ENCODE measurements at regions not wholly inside any gene's neighbourhood (a gene's known extent, or its start where the extent isn't known, plus 50 kb on each side); places are given as distances from the start of the nearest gene placed in this dataset.

DNA sequence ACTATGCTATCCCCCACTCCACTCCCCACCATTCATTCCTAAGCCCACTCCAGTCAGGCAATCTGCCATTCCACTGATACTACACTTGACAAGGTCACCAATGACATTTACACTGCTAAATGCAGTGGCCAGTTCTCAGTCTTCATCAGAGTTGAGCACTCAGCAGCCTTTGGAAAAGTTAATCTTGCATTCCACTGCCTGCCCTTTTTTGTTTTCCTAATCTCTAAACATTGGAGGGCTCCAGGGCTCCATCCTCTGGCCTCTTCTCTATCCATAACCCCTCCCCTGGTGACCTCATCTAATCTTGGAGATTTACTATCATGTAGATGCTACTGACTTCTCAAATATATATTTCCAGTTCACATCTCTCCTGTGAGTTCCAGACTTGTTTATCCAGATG lies 70.9 kb upstream of the S1PR1 start:
- no peak for DNase-seq (ENCODE audit: low spot score)
- in situ Hi-C loops (cut with MboI; ENCODE audit: low sequenced_read_pairs, unreplicated experiment), result no loop called here
- TF ChIP-seq, protein P1, sequence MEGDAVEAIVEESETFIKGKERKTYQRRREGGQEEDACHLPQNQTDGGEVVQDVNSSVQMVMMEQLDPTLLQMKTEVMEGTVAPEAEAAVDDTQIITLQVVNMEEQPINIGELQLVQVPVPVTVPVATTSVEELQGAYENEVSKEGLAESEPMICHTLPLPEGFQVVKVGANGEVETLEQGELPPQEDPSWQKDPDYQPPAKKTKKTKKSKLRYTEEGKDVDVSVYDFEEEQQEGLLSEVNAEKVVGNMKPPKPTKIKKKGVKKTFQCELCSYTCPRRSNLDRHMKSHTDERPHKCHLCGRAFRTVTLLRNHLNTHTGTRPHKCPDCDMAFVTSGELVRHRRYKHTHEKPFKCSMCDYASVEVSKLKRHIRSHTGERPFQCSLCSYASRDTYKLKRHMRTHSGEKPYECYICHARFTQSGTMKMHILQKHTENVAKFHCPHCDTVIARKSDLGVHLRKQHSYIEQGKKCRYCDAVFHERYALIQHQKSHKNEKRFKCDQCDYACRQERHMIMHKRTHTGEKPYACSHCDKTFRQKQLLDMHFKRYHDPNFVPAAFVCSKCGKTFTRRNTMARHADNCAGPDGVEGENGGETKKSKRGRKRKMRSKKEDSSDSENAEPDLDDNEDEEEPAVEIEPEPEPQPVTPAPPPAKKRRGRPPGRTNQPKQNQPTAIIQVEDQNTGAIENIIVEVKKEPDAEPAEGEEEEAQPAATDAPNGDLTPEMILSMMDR (IDR thresholded peaks at IDR 0.05; ENCODE audit: borderline replicate concordance, control extremely low read depth, extremely low read depth, insufficient read depth, missing control alignments), result no peak

DNA sequence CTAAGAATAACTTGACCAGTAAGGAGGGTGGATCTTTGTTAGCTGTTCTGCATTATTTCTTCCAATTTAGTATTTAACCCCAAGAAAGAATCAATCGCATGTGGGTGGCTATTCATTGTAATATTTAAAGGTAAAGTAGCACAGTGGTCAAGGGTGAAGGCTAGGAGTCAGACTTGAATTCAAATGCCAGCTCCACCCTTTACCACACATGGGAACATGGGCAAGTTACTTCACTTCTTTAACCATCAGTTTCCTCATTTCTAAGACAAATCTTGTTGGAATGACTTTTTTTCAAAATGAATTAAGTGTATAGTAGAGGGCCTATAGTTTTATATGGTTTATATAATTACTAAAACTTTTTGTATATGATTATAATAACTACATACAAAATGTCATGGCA lies 71.3 kb upstream of the S1PR1 start:
- no peak for DNase-seq (ENCODE audit: low spot score)
- TF ChIP-seq, protein P1 (IDR thresholded peaks at IDR 0.05; ENCODE audit: borderline replicate concordance, control extremely low read depth, extremely low read depth, insufficient read depth, missing control alignments), result no peak
- in situ Hi-C loops (cut with MboI; ENCODE audit: low sequenced_read_pairs, unreplicated experiment), result no loop called here

DNA sequence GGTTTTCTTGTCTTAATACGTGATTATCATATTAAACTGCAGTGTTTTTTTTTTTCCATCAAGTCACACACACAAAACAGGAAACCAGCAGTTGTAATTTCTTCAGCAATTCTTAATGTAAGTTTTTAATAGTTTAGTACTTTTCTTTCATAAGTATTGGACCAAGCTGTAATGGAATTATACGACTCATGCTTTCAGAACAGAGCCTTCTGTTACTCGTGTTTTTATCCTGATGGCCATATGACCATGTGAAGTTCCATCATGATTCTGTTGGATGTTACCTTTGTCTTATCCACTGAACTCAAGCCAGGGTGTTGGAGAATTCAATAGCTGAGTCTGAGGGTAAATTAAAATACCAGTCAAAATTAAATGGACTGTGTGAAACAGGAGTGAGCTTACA lies 72.0 kb upstream of the S1PR1 start:
- in situ Hi-C loops (cut with MboI; ENCODE audit: low sequenced_read_pairs, unreplicated experiment), result no loop called here
- no peak for DNase-seq (ENCODE audit: low spot score)
- TF ChIP-seq, protein P1 (IDR thresholded peaks at IDR 0.05; ENCODE audit: borderline replicate concordance, control extremely low read depth, extremely low read depth, insufficient read depth, missing control alignments), result no peak

DNA sequence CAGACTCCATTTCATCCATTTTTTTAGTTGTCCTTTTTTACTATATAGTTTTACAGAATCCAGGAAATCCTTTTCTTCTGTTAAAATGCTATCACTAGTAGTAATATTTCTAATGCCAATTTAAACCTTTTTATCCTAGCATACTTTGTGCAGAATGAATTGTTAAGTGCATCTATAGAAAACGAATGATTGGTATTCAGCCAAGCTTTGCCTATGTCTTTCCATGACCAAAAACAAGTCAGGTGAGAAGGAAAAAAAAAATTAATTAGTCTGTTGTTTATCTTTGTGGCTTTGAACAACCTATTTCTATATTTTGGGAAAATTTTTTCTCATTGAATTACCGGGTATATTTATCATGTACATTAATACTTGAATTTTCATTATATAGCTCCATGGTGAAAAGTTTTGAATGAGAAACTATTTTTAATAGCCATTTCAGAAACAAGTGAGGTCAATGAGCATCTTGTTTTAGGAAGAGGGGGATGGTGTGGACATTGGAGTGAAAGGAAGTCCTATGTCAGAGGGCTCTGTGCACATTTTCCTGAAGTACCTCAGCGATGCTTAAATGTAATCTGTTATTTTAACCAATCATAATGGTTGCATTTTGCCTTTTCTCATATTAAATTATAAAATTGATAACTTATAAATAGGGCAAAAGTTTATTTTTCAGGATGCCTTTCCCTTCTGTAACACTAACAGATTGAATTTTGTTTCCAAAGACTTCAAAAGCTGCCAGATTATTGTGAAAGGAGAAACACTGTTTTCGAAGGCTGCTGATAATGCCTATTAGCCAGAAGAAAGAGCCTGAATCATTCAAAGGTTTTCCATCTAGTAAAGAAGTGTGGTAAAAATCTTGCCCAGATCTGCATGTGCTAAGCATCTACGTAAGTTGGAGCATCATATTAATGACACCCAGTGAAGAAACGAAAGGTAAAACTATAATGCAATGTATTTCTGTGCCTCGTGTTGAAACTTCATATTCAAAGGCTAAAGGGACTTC lies 73.8 kb upstream of the S1PR1 start:
- in situ Hi-C loops (cut with MboI; ENCODE audit: low sequenced_read_pairs, unreplicated experiment), result no loop called here
- DNase-seq (ENCODE audit: low spot score), result no peak
- TF ChIP-seq, protein P1 (IDR thresholded peaks at IDR 0.05; ENCODE audit: borderline replicate concordance, control extremely low read depth, extremely low read depth, insufficient read depth, missing control alignments), result no peak

DNA sequence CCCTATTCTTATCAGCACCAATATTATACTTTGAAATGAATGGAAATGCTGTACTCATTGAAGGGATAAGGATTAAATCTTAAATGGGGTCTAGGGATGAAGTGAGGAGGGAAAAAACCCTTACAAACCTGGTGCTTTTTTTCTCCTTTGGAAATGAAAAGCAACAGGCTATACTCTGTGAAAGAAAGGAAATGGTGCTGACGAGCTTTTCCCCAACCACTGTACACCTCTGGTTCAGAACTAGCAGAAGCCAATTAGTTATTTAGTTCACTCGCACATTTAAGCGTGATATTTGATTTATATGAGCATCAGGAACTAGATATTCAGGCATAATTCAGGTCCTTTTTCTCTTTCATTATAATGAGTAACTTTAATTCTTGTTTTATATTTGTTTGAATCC lies 74.5 kb upstream of the S1PR1 start:
- TF ChIP-seq, protein P1 (IDR thresholded peaks at IDR 0.05; ENCODE audit: borderline replicate concordance, control extremely low read depth, extremely low read depth, insufficient read depth, missing control alignments), result no peak
- in situ Hi-C loops (cut with MboI; ENCODE audit: low sequenced_read_pairs, unreplicated experiment), result no loop called here
- DNase-seq (ENCODE audit: low spot score), result no peak

DNA sequence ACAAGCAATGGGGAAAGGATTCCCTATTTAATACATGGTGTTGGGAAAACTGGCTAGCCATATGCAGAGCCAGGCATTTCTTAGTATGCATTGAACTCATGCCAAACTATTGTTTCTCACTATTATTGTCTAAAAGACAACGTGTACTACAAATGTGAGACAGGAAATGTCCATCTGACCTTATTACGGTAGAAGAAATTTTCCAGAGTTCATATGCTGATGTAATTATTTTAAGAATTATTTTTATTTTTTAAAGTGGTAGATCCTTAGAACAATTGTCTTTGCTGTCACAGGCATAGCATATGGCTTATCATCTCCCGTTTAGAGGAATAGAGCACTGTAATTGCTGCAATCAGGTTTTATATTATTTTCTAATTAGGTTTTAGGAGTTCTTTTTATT lies 75.2 kb upstream of the S1PR1 start:
- in situ Hi-C loops (cut with MboI; ENCODE audit: low sequenced_read_pairs, unreplicated experiment), result no loop called here
- TF ChIP-seq, protein P1 (IDR thresholded peaks at IDR 0.05; ENCODE audit: borderline replicate concordance, control extremely low read depth, extremely low read depth, insufficient read depth, missing control alignments), result no peak
- no peak for DNase-seq (ENCODE audit: low spot score)
